Gastroesophageal sphincter (tissue), 3 donors: ENCODE measurements at regions not wholly inside any gene's neighbourhood (a gene's known extent, or its start where the extent isn't known, plus 50 kb on each side); places are given as distances from the start of the nearest gene placed in this dataset.

Experiments used
- CTCF ChIP-seq, 4 experiments: fragments of 200-600 bp in 2 of 4; fragments of 450-650 bp in 2 of 4; sonication (generic) in 1 of 4; IDR thresholded peaks; one replicate each; pipeline ENCODE4 v1.5.1; 2017 to 2019; ENCODE audit warnings: antibody characterized with exemption in 4 of 4, mild to moderate bottlenecking in 2 of 4, moderate library complexity in 2 of 4
- POLR2A ChIP-seq, 2 donors: fragments of 450-650 bp; IDR thresholded peaks; one replicate each; pipeline ENCODE4 v1.6.1; 2017; ENCODE audit warnings: antibody characterized with exemption in 2 of 2, mild to moderate bottlenecking in 2 of 2, moderate library complexity in 1 of 2
- POLR2AphosphoS5 ChIP-seq: sonication (generic); formaldehyde crosslinking; IDR thresholded peaks from one replicate; pipeline ENCODE4 v1.6.1; 2017; ENCODE audit warnings: antibody characterized with exemption

GRCh38 chr9:16048129-16048528 is 495.3 kb downstream of the CCDC171 start:
- TF ChIP-seq POLR2A (IDR thresholded peaks at IDR 0.05): no peak
- no peak for TF ChIP-seq POLR2AphosphoS5
- no peak for TF ChIP-seq CTCF (IDR thresholded peaks at IDR 0.05)
